ENCODE measurements at regions not wholly inside any gene's neighbourhood (a gene's known extent, or its start where the extent isn't known, plus 50 kb on each side); places are given as distances from the start of the nearest gene placed in this dataset.
"Not testable (repeated sequence)": the region's sequence is repeated elsewhere in the genome, so short reads cannot be mapped to it uniquely, and the experiment has no call there.

DNA sequence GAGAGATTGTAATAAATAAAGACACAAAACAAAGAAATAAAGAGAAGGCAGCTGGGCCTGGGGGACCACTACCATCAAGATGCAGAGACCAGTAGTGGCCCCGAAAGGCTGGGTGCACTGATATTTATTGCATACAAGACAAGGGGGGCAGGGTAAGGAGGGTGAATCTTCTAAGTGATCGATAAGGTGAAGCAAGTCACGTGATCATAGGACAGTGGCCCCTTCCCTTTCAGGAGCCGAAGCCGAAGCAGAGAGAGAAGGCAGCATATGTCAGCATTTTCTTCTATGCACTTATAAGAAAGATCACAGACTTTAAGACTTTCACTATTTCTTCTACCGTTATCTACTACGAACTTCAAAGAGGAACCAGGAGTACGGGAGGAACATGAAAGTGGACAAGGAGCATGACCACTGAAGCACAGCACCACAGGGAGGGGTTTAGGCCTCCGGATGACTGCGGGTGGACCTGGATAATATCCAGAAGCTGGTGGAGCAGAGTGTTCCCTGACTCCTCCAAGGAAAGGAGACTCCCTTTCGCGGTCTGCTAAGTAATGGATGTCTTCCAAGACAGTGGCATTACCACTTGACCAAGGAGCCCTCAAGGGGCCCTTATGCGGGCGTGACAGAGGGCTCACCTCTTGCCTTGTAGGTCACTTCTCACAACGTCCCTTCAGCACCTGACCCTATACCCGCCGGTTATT lies 126.4 kb downstream of the RBM46 start:
- DNase-seq (ENCODE audit: low spot score): not testable (repeated sequence)

GRCh38 chr4:154908168-154908567 lies 127.1 kb downstream of the RBM46 start:
- DNase-seq (ENCODE audit: low spot score): peak; percentile 33

- DNase-seq (ENCODE audit: low spot score): no peak
Measured at GRCh38 chr4:154911097-154911496, 130.0 kb downstream of the RBM46 start.

GRCh38 chr4:154911608-154912098 lies 130.6 kb downstream of the RBM46 start:
- DNase-seq (ENCODE audit: low spot score): no peak

DNA sequence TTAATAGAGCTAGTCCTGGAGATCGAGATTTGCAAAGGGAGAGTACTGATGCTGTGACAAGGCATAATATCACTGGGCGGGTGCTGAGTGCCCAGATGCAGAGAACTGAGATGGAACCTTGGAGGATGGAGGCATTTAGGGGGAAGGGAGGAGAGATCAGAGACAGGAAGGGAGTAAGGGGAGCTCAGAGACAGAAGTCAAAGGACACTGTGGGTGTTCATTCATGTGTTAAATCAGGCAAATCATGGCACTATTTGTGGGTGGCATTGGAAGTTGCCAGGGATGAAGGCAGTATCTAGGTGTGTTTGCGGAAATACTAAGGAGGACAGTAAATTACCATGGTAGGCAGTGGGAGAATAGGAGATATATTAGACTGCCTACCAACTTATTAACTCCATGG lies 135.0 kb downstream of the RBM46 start:
- DNase-seq (ENCODE audit: low spot score): no peak

DNA sequence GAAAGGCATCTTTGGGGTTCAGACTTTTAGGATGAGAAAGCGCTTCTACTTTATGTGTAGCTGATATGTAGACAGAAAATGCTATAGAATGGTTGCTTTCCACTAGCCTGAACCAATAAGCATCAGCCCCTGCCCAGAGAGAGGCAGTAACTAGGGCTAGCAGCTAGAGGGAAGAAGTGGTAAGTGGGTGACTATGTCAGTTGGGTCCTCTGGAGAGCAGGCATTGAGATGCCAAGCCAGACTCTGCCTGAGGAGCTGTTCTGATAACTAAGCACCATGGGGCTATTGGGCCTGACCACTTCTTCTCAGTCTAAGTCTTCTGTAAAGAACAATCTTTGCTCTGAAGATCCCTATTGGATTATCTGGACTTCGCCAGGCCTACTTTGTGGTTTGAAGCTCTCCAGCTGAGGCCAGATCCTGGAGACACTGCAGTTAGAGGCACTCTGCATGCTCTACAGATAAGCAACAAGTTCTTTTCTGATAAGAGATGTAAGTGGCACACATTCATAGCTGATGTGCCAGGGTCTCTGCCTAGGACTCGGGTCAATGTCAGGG lies 146.1 kb downstream of the RBM46 start:
- DNase-seq (ENCODE audit: low spot score): no peak

DNA sequence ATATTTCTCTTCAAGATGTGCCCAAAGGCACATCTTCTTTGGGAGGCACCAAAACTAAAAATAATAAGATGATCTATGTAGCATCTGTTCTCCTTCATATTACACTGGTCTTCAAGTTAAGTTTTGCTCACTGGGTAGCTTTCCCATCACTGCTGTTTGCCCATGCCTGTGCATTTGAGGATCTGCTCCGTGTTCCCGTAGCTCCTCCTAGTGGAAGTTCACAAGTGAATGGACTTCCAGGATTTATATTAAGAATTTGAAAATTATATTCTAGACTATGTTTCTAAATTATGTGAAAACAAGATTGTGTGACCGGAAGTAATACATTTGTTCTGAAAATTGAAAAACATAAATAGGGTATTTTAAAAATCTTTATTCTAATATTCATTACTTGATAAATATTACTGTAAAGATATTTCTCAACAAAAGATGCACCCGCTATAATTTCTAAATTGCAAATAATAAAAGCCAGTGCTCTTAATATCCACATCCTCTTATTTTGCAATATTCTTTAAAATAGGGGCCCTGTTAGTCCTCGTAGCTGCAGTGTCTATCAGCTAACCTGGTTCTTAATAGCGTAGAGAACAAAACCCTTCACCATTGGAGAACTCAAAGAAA lies 147.7 kb downstream of the RBM46 start:
- no peak for DNase-seq (ENCODE audit: low spot score)

DNA sequence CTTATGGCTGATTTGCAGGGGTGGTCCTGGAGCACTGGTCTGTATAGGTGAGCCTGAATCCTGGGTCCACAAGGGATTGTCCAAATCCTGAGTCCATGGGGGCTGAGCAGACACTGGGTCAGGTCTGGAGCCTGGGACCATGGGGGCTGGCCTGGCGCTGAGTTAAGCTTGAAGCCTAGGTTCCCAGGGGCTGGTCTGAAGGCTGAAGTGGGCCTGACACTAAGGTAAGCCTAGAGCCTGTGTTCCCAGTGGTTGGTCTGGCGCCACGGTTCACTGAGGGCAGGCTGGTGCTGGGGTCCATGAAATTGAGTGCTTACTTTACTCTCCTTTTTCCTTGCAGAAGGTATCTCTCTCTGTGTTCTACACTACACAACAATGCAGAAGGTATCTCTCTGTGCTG lies 155.8 kb downstream of the RBM46 start:
- DNase-seq (ENCODE audit: low spot score): no peak

DNA sequence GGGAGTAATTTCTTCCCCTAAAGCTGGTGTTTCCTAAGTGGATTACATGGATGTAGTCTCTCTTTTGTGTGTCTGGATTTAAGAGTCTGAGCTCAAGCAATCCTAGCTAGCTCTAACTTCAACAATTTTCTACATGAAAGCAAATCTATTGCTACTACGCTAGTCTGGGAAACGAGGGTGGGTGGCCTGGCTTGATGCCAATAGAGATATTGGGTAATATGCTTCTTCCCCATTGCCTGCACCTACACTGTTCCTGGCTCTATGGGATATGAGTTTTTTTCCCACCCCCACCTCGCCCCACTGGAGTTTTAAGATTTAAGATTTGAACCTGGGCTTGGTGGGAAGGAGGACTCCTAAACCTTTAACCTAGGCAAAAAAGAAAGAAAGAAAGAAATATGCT lies 158.8 kb downstream of the RBM46 start:
- no peak for DNase-seq (ENCODE audit: low spot score)

- DNase-seq (ENCODE audit: low spot score): no peak
Measured at GRCh38 chr4:154942176-154942575, 161.1 kb downstream of the RBM46 start.

GRCh38 chr4:154944996-154945395 lies 163.9 kb downstream of the RBM46 start:
- DNase-seq (ENCODE audit: low spot score): no peak

GRCh38 chr4:154946113-154946512 lies 165.0 kb downstream of the RBM46 start:
- DNase-seq (ENCODE audit: low spot score): no peak

DNA sequence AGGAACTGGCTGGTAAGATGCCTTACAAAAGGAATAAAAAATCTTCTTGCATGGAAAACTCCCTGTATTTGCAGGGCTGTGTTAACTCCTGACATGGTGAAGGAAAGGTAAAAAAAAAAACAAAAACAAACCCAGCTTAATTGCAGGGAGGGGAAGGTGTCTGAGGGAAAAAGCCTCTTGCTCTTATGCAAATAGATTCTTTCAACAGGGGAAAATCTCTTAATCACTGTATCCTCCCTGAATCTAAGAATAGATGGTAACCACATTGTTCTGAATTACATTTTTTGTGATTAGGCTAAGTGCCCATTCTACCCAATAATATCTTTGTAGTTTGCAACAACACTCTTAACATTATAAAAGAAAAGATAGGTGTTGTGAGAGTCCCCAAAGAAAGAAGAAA lies 172.6 kb downstream of the RBM46 start:
- no peak for DNase-seq (ENCODE audit: low spot score)

DNA sequence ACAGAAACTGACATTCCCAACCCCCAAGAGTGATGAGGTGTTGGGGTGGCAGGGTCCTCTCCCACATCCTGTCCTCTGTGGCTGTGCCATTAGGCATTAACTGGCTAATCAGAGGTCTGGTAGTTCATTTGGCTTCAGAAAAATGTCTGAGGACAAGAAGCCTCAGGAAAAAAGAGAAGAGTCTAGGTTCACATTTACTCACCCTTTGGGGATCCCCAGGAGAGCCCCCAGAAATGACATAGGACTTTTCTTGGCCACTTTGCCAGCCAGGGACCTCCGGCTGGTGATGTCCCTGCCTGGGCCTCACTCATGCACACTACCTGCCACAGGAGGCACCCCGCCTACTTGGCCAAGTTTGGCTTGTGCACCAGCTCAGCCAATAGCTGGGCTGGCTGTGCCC lies 173.0 kb downstream of the RBM46 start:
- DNase-seq (ENCODE audit: low spot score): no peak

DNA sequence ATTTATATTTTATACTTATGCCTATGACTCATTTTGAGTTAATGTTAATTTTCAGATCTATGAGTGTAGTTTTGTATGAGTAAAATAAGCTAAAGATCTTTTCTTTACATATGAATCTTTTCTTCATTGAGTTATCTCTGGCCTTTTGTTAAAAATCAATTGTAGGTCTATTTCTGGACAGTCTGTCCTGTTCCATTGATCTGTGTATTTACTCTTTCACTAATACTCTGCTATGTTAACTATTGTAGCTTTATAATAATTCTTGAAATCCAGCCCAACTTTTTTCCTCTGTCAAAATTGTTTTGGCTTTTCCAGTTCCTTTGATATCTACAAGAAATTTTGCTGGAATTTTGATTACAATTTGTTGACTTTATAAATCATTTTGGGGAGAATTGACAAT lies 177.0 kb downstream of the RBM46 start:
- DNase-seq (ENCODE audit: low spot score): no peak

GRCh38 chr4:154958621-154959358 lies 177.7 kb downstream of the RBM46 start:
- no peak for DNase-seq (ENCODE audit: low spot score)

DNA sequence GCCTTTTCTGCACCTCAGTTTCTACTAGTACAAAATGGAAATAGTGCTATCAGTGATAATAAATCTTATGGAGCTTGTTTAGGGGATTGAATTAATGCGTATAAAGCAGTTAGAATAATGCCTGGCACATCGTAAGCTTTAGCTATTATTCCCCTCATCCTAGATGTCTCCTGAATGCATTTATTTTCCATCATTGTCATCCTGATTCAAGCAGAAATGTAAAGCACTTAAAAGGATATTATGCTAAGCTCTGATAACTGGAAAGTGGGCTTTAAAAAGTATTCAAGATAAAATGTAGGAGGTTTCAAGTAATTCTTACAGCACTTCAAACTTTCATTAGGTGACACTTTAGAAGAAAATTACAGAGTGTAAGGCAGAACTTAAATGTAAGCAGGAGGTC lies 178.7 kb downstream of the RBM46 start:
- DNase-seq (ENCODE audit: low spot score): no peak

DNA sequence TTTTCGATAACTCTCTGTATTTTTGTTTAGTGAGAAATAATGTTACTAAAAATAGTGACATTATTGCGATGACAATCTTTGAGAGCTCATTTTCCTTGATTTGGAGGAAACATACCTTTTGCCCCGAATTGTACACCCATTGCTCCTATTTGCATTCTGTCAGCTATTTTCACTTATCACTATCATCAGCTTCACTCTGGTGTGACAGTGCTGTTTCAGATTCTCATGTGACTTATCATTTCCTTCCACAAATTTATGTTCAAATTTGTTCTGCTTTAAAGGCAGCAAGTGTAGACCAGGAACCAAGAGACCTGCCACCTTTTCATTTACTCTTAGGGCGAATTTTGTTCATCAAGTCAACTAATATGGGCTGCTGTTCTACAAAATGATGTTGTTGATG lies 179.4 kb downstream of the RBM46 start:
- no peak for DNase-seq (ENCODE audit: low spot score)

DNA sequence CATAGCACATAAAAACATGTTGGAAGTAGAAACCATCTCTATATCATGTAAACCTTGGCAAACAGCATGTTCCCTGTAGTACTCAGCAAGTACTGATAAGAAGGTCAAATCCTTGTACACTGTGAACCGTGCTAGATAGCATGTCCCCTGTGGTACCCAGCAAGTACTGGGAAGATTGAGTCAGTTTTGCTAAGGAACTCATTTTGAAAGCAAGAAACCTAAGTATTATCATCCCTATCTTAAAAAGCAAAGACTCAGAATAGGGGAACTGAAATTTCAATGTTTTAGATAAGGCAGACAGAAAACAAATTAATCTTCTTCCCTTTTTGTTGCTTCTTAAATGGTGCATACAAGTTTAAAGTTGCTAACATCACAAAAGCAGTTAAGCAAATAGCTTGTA lies 180.2 kb downstream of the RBM46 start:
- DNase-seq (ENCODE audit: low spot score): no peak

DNA sequence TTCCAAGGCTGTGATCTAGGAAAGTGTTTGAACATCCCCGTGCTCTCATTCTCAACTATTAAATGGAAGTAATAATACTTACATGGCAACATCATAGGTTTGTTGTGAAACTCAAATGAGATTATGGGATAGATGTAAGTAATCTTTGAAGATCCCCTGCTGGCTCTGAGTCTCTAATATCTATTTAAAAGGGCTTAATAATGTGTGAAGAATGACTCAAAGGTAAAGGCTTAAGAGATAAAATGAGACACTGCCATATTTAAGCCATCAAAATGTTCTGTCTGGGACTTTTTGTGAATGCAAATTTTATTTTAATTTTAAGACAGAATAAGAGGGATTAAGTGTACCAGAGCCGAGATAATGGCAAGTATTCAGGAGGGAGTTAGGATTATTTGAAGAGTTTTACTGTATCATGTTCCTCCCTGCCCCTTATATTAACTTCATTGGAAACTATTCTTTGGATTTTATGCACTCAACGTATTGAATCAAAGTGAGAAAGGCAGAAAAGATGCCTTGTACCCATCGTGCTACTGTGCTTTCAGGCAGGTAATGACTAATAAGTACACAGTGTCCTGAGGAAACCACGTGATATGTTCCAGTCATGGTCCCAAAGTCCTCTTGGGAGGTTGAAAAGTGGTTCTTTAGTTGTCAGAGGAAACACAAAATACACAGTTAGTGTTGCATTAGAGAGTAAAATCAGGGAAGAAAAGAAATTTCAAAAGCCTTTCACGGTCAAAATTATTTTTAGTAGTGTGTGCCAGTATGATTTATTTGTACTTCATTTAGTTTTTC lies 192.4 kb downstream of the RBM46 start:
- DNase-seq (ENCODE audit: low spot score): no peak

DNA sequence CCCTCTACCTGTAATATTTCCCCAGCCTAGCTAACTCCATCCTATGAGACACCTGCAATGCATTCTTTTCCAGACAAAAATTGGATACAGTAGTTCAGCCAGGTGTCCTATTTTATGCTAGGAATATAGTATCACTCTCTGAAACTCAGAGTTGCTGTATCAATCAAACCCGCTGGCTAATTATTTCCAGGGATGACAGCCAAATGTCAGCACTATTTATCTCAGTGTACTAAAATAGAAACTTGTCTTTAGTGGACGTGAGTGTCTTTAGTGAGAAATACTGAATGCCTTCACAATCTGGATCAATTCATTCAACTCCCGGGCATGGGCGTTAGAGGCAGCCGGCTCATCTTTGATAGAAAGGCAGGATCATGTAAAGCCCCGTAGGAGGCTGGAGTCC lies 196.2 kb downstream of the RBM46 start:
- DNase-seq (ENCODE audit: low spot score): no peak

Data from H4 (cell line).